Lower lobe of right lung (tissue), 2 donors: ENCODE measurements at regions not wholly inside any gene's neighbourhood (a gene's known extent, or its start where the extent isn't known, plus 50 kb on each side); places are given as distances from the start of the nearest gene placed in this dataset.

Experiments used
- ATAC-seq, 2 donors: fragments of 200-7000 bp; cut with Tn5 transposase; one replicate each; pipeline ENCODE4 v1.9.1; 2020 to 2022; ENCODE audit warnings: mild to moderate bottlenecking in 2 of 2, moderate library complexity in 2 of 2
- DNase-seq: peaks from one replicate; pipeline ENCODE4 v3.0.0-alpha.2; 2020
- H3K27ac ChIP-seq: fragments of 200-600 bp; one replicate; pipeline ENCODE4 v1.8.0; 2022
- H3K27me3 ChIP-seq: fragments of 200-600 bp; one replicate; pipeline ENCODE4 v1.8.0; 2022; ENCODE audit warnings: low read depth
- H3K36me3 ChIP-seq: fragments of 200-600 bp; one replicate; pipeline ENCODE4 v1.8.0; 2022; ENCODE audit warnings: mild to moderate bottlenecking
- H3K4me1 ChIP-seq: fragments of 200-600 bp; one replicate; pipeline ENCODE4 v1.8.0; 2022
- H3K4me3 ChIP-seq: fragments of 200-600 bp; one replicate; pipeline ENCODE4 v1.8.0; 2022; ENCODE audit warnings: mild to moderate bottlenecking
- H3K9me3 ChIP-seq: fragments of 200-600 bp; one replicate; pipeline ENCODE4 v1.8.0; 2022
- CTCF ChIP-seq: fragments of 200-600 bp; IDR thresholded peaks from one replicate; pipeline ENCODE4 v1.8.0; 2022; ENCODE audit warnings: antibody characterized with exemption, mild to moderate bottlenecking
- intact Hi-C: fragments of 100-400 bp; cut with DNase I; formaldehyde crosslinking; loops from one replicate; pipeline ENCODE4 v1.11.0; 2022
- donor health status: DM: no; HTN: yes; CAD: no; lungs with severe emphysema.

- DNase-seq (no peak), ATAC-seq (no peak)
- H3K4me1 ChIP-seq: no peaks in the 10 kb centered on the region
- TF ChIP-seq CTCF: no peak
- intact Hi-C loops: no loop called here
- no peaks in the 10 kb centered on the region for H3K36me3 ChIP-seq
- no peak overlapping the region for H3K27ac ChIP-seq
- H3K4me3 ChIP-seq: no peak overlapping the region
- H3K9me3 ChIP-seq: no peaks in the 10 kb centered on the region
- peaks cover 5% of the 10 kb centered on the region for H3K27me3 ChIP-seq
Observed at GRCh38 chr10:78139341-78139740, 105.7 kb downstream of the RPS24 start.

GRCh38 chr10:78140066-78140630 is 106.5 kb downstream of the RPS24 start:
- Histone ChIP-seq H3K36me3 (no peaks in the 10 kb centered on the region), H3K27me3 (peaks cover 5% of the 10 kb centered on the region), H3K27ac (no peak overlapping the region), H3K4me3 (no peak overlapping the region), H3K4me1 (no peaks in the 10 kb centered on the region), H3K9me3 (no peaks in the 10 kb centered on the region)
- DNase-seq: no peak
- TF ChIP-seq CTCF: no peak
- ATAC-seq: no peak
- intact Hi-C loops: no loop called here

- TF ChIP-seq CTCF: no peak
- Histone ChIP-seq H3K4me3 (no peak overlapping the region), H3K9me3 (no peaks in the 10 kb centered on the region), H3K27me3 (no peaks in the 10 kb centered on the region), H3K4me1 (no peaks in the 10 kb centered on the region), H3K36me3 (no peaks in the 10 kb centered on the region), H3K27ac (no peak overlapping the region)
- DNase-seq: no peak
- intact Hi-C loops: no loop called here
- no peak for ATAC-seq
Observed at GRCh38 chr10:78143576-78143975, 109.9 kb downstream of the RPS24 start.

- H3K36me3 ChIP-seq: no peaks in the 10 kb centered on the region
- no peaks in the 10 kb centered on the region for H3K27me3 ChIP-seq
- no peaks in the 10 kb centered on the region for H3K4me1 ChIP-seq
- H3K9me3 ChIP-seq: no peaks in the 10 kb centered on the region
- no peak overlapping the region for H3K27ac ChIP-seq
- ATAC-seq (no peak), DNase-seq (no peak)
- intact Hi-C loops: no loop called here
- no peak for TF ChIP-seq CTCF
- no peak overlapping the region for H3K4me3 ChIP-seq
Observed at GRCh38 chr10:78146200-78146599, 112.5 kb downstream of the RPS24 start.

GRCh38 chr10:78147202-78147601 is 113.5 kb downstream of the RPS24 start:
- intact Hi-C loops: no loop called here
- Histone ChIP-seq H3K9me3 (no peaks in the 10 kb centered on the region), H3K27ac (no peak overlapping the region), H3K27me3 (no peaks in the 10 kb centered on the region), H3K36me3 (no peaks in the 10 kb centered on the region), H3K4me3 (no peak overlapping the region), H3K4me1 (no peaks in the 10 kb centered on the region)
- DNase-seq: no peak
- ATAC-seq: no peak
- TF ChIP-seq CTCF: no peak
